WTC11 (cell line): ENCODE measurements at regions not wholly inside any gene's neighbourhood (a gene's known extent, or its start where the extent isn't known, plus 50 kb on each side); places are given as distances from the start of the nearest gene placed in this dataset.

Experiments
- ATAC-seq: fragments of 200-7000 bp; cut with Tn5 transposase; 2 replicates; pipeline ENCODE4 v1.10.0; 2021; ENCODE audit warnings: mild to moderate bottlenecking, moderate library complexity
- CTCF ChIA-PET: fragments of 300-600 bp; sonication (Branson Sonifier 250); formaldehyde crosslinking; loops from one replicate; lab custom pipeline; 2021; ENCODE audit warnings: antibody characterized with exemption; lab: Charles Lee
- POLR2A ChIA-PET: fragments of 350-600 bp; sonication (Branson Sonifier 250); formaldehyde crosslinking; loops from one replicate; lab custom pipeline; 2021; ENCODE audit warnings: antibody characterized with exemption; lab: Charles Lee
- DNase-seq: peaks from one replicate; pipeline ENCODE4 v3.0.0; 2021; ENCODE audit warnings: low spot score
- H3K27ac Mint-ChIP-seq: 2 replicates; pipeline ENCODE4 v1.8.0; 2021; ENCODE audit warnings: mixed read lengths
- H3K27me3 Mint-ChIP-seq: 2 replicates; pipeline ENCODE4 v1.8.0; 2021; ENCODE audit warnings: low read depth, mild to moderate bottlenecking, moderate library complexity, mixed read lengths
- H3K36me3 Mint-ChIP-seq: 2 replicates; pipeline ENCODE4 v1.8.0; 2021; ENCODE audit warnings: mixed read lengths
- H3K4me1 Mint-ChIP-seq: 2 replicates; pipeline ENCODE4 v1.8.0; 2022; ENCODE audit warnings: mixed read lengths
- H3K4me3 Mint-ChIP-seq: 2 replicates; pipeline ENCODE4 v1.8.0; 2021; ENCODE audit warnings: mild to moderate bottlenecking, moderate library complexity, mixed read lengths
- H3K9me3 Mint-ChIP-seq: 2 replicates; pipeline ENCODE4 v1.8.0; 2021; ENCODE audit warnings: mixed read lengths
- AFF4 ChIP-seq: sonication (generic); formaldehyde crosslinking; IDR thresholded peaks from 2 replicates; pipeline ENCODE4 v1.8.1; 2023; ENCODE audit warnings: mild to moderate bottlenecking, missing genetic modification reagents, borderline replicate concordance
- ESRRA ChIP-seq: sonication (generic); formaldehyde crosslinking; IDR thresholded peaks from 2 replicates; pipeline ENCODE4 v1.8.1; 2022; ENCODE audit warnings: mild to moderate bottlenecking, missing genetic modification reagents, borderline replicate concordance
- FOXK1 ChIP-seq: sonication (generic); formaldehyde crosslinking; IDR thresholded peaks from 2 replicates; pipeline ENCODE4 v1.8.0; 2022; ENCODE audit warnings: mild to moderate bottlenecking, moderate library complexity, missing genetic modification reagents
- GTF2I ChIP-seq: fragments of 250-450 bp; sonication (Bioruptor Pico); conservative IDR thresholded peaks from 2 replicates; pipeline ENCODE4 v1.4.0; 2021; ENCODE audit warnings: mild to moderate bottlenecking
- OVOL2 ChIP-seq: fragments of 250-450 bp; sonication (Bioruptor Pico); IDR thresholded peaks from 2 replicates; pipeline ENCODE4 v1.9.0; 2021; ENCODE audit warnings: mild to moderate bottlenecking, borderline replicate concordance
- TEAD1 ChIP-seq: sonication (generic); formaldehyde crosslinking; IDR thresholded peaks from 2 replicates; pipeline ENCODE4 v1.8.0; 2022; ENCODE audit warnings: mild to moderate bottlenecking, missing genetic modification reagents
- ZNF232 ChIP-seq: sonication (generic); formaldehyde crosslinking; IDR thresholded peaks from 2 replicates; pipeline ENCODE4 v1.8.0; 2022; ENCODE audit warnings: mild to moderate bottlenecking, missing genetic modification reagents
- TF ChIP-seq, protein P1 (sequence below): sonication (generic); formaldehyde crosslinking; IDR thresholded peaks from 2 replicates; pipeline ENCODE4 v1.8.0; 2023; ENCODE audit warnings: mild to moderate bottlenecking, missing genetic modification reagents
- TF ChIP-seq, protein P2 (sequence below): sonication (generic); formaldehyde crosslinking; IDR thresholded peaks from 2 replicates; pipeline ENCODE4 v1.8.1; 2023; ENCODE audit warnings: mild to moderate bottlenecking, missing genetic modification reagents
- TF ChIP-seq, protein P3 (sequence below): fragments of 250-450 bp; sonication (Bioruptor Pico); IDR thresholded peaks from 2 replicates; pipeline ENCODE4 v1.9.0; 2021; ENCODE audit warnings: mild to moderate bottlenecking, borderline replicate concordance
- TF ChIP-seq, protein P4 (sequence below): sonication (generic); formaldehyde crosslinking; IDR thresholded peaks from 2 replicates; pipeline ENCODE4 v1.8.1; 2022; ENCODE audit warnings: mild to moderate bottlenecking, moderate library complexity, missing genetic modification reagents
- TF ChIP-seq, protein P5 (sequence below): fragments of 250-450 bp; sonication (Bioruptor Pico); IDR thresholded peaks from 2 replicates; pipeline ENCODE4 v1.9.0; 2021; ENCODE audit warnings: mild to moderate bottlenecking

DNA sequence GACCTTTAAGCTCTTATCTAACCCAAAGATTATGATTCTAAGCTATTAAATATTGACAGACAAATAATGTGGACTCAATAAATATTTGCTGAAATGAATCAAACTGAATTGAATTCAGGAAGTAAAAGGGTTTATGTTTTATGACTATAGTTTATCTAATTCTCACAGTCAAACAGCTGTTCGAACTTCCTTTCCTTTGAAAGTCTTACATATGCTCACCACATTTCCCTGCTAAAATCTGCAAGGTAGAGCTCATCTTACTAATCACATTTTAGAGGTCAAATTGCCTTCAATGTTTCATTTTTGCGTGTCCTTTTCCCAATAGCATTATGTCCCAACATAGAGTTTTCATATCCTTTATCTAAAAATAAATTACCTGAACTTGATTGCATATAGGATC is 154.9 kb upstream of the PPP1R3A start (continued):
- TF ChIP-seq AFF4 (CRISPR knock-in tag) (no peak), GTF2I (no peak)
- TF ChIP-seq, protein P1, sequence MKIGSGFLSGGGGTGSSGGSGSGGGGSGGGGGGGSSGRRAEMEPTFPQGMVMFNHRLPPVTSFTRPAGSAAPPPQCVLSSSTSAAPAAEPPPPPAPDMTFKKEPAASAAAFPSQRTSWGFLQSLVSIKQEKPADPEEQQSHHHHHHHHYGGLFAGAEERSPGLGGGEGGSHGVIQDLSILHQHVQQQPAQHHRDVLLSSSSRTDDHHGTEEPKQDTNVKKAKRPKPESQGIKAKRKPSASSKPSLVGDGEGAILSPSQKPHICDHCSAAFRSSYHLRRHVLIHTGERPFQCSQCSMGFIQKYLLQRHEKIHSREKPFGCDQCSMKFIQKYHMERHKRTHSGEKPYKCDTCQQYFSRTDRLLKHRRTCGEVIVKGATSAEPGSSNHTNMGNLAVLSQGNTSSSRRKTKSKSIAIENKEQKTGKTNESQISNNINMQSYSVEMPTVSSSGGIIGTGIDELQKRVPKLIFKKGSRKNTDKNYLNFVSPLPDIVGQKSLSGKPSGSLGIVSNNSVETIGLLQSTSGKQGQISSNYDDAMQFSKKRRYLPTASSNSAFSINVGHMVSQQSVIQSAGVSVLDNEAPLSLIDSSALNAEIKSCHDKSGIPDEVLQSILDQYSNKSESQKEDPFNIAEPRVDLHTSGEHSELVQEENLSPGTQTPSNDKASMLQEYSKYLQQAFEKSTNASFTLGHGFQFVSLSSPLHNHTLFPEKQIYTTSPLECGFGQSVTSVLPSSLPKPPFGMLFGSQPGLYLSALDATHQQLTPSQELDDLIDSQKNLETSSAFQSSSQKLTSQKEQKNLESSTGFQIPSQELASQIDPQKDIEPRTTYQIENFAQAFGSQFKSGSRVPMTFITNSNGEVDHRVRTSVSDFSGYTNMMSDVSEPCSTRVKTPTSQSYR (CRISPR knock-in tag), result no peak

DNA sequence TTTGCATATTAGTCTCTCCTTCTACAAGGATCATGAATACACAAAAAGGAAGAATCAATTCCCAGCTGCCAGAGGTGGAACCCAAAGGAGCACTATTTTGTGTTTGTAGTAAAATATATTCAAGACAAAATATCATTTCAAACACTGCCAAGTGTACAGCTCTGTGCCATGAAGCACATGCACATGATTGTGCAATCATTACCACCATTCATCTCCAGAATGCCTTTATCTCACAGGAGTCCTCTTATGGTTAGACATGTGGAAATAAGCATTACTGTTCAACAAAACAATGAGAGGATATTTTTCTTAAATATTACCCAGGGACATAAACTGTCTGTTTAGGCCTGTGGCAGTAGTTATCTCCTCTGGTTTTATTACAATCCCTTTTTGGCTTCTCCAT is 151.4 kb upstream of the PPP1R3A start:
- TF ChIP-seq FOXK1 (CRISPR knock-in tag) (no peak), ESRRA (CRISPR knock-in tag) (no peak), TEAD1 (no peak), ZNF232 (CRISPR knock-in tag) (no peak), OVOL2 (CRISPR knock-in tag) (no peak)
- TF ChIP-seq, protein P2, sequence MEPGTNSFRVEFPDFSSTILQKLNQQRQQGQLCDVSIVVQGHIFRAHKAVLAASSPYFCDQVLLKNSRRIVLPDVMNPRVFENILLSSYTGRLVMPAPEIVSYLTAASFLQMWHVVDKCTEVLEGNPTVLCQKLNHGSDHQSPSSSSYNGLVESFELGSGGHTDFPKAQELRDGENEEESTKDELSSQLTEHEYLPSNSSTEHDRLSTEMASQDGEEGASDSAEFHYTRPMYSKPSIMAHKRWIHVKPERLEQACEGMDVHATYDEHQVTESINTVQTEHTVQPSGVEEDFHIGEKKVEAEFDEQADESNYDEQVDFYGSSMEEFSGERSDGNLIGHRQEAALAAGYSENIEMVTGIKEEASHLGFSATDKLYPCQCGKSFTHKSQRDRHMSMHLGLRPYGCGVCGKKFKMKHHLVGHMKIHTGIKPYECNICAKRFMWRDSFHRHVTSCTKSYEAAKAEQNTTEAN (CRISPR knock-in tag), result no peak
- TF ChIP-seq, protein P3, sequence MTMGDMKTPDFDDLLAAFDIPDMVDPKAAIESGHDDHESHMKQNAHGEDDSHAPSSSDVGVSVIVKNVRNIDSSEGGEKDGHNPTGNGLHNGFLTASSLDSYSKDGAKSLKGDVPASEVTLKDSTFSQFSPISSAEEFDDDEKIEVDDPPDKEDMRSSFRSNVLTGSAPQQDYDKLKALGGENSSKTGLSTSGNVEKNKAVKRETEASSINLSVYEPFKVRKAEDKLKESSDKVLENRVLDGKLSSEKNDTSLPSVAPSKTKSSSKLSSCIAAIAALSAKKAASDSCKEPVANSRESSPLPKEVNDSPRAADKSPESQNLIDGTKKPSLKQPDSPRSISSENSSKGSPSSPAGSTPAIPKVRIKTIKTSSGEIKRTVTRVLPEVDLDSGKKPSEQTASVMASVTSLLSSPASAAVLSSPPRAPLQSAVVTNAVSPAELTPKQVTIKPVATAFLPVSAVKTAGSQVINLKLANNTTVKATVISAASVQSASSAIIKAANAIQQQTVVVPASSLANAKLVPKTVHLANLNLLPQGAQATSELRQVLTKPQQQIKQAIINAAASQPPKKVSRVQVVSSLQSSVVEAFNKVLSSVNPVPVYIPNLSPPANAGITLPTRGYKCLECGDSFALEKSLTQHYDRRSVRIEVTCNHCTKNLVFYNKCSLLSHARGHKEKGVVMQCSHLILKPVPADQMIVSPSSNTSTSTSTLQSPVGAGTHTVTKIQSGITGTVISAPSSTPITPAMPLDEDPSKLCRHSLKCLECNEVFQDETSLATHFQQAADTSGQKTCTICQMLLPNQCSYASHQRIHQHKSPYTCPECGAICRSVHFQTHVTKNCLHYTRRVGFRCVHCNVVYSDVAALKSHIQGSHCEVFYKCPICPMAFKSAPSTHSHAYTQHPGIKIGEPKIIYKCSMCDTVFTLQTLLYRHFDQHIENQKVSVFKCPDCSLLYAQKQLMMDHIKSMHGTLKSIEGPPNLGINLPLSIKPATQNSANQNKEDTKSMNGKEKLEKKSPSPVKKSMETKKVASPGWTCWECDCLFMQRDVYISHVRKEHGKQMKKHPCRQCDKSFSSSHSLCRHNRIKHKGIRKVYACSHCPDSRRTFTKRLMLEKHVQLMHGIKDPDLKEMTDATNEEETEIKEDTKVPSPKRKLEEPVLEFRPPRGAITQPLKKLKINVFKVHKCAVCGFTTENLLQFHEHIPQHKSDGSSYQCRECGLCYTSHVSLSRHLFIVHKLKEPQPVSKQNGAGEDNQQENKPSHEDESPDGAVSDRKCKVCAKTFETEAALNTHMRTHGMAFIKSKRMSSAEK (CRISPR knock-in tag), result no peak
- TF ChIP-seq, protein P4, sequence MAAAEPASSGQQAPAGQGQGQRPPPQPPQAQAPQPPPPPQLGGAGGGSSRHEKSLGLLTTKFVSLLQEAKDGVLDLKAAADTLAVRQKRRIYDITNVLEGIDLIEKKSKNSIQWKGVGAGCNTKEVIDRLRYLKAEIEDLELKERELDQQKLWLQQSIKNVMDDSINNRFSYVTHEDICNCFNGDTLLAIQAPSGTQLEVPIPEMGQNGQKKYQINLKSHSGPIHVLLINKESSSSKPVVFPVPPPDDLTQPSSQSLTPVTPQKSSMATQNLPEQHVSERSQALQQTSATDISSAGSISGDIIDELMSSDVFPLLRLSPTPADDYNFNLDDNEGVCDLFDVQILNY (CRISPR knock-in tag), result no peak
- TF ChIP-seq, protein P5, sequence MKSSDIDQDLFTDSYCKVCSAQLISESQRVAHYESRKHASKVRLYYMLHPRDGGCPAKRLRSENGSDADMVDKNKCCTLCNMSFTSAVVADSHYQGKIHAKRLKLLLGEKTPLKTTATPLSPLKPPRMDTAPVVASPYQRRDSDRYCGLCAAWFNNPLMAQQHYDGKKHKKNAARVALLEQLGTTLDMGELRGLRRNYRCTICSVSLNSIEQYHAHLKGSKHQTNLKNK (CRISPR knock-in tag), result no peak
- no peaks in the 10 kb centered on the region for H3K9me3 Mint-ChIP-seq
- no peaks in the 10 kb centered on the region for H3K27me3 Mint-ChIP-seq
- H3K4me3 Mint-ChIP-seq, result no peak overlapping the region
- no peak overlapping the region for H3K27ac Mint-ChIP-seq
- POLR2A ChIA-PET, result no interaction called here
- DNase-seq, result no peak
- no peaks in the 10 kb centered on the region for H3K36me3 Mint-ChIP-seq
- ATAC-seq, result no peak
- CTCF ChIA-PET, result no interaction called here
- no peaks in the 10 kb centered on the region for H3K4me1 Mint-ChIP-seq
